Nephron (organoid): ENCODE measurements at regions not wholly inside any gene's neighbourhood (a gene's known extent, or its start where the extent isn't known, plus 50 kb on each side); places are given as distances from the start of the nearest gene placed in this dataset.

ENCODE experiments used
- H3K27ac Mint-ChIP-seq, 3 experiments: 2 replicates each; pipeline ENCODE4 v1.8.0; 2020; ENCODE audit warnings: mixed read lengths in 3 of 3, mild to moderate bottlenecking in 2 of 3, moderate library complexity in 1 of 3
- H3K27me3 Mint-ChIP-seq: 2 replicates; pipeline ENCODE4 v1.8.0; 2021; ENCODE audit warnings: low read depth, mild to moderate bottlenecking, moderate library complexity, mixed read lengths
- H3K36me3 Mint-ChIP-seq: 2 replicates; pipeline ENCODE4 v1.8.0; 2020; ENCODE audit warnings: low read depth, mixed read lengths
- H3K4me1 Mint-ChIP-seq: 2 replicates; pipeline ENCODE4 v1.8.0; 2020; ENCODE audit warnings: mixed read lengths
- H3K4me3 Mint-ChIP-seq, 3 experiments: 2 replicates each; pipeline ENCODE4 v1.8.0; 2020; ENCODE audit warnings: mild to moderate bottlenecking in 3 of 3, mixed read lengths in 3 of 3, moderate library complexity in 2 of 3
- H3K9me3 Mint-ChIP-seq: 2 replicates; pipeline ENCODE4 v1.8.0; 2020; ENCODE audit warnings: mixed read lengths
- TF ChIP-seq, protein P1 (sequence below), 3 experiments: fragments of 200-600 bp; sonication (generic); IDR thresholded peaks; one replicate each; pipeline ENCODE4 v1.5.0; 2021; ENCODE audit warnings: antibody characterized with exemption in 3 of 3; ENCODE audit not compliant: unreplicated experiment in 3 of 3

- Mint-ChIP-seq H3K9me3 (no peaks in the 10 kb centered on the region), H3K4me3 (no peak overlapping the region), H3K36me3 (no peaks in the 10 kb centered on the region), H3K4me1 (peaks cover 46% of the 10 kb centered on the region), H3K27ac (peak overlapping the region in 2 of 3 experiments; percentile 78 to 81), H3K27me3 (no peaks in the 10 kb centered on the region)
- TF ChIP-seq, protein P1, sequence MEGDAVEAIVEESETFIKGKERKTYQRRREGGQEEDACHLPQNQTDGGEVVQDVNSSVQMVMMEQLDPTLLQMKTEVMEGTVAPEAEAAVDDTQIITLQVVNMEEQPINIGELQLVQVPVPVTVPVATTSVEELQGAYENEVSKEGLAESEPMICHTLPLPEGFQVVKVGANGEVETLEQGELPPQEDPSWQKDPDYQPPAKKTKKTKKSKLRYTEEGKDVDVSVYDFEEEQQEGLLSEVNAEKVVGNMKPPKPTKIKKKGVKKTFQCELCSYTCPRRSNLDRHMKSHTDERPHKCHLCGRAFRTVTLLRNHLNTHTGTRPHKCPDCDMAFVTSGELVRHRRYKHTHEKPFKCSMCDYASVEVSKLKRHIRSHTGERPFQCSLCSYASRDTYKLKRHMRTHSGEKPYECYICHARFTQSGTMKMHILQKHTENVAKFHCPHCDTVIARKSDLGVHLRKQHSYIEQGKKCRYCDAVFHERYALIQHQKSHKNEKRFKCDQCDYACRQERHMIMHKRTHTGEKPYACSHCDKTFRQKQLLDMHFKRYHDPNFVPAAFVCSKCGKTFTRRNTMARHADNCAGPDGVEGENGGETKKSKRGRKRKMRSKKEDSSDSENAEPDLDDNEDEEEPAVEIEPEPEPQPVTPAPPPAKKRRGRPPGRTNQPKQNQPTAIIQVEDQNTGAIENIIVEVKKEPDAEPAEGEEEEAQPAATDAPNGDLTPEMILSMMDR (IDR thresholded peaks at IDR 0.05; ENCODE audit: unreplicated experiment in 3 of 3): peak in 2 of 3 experiments; percentile 21 to 30
These were observed 603.7 kb downstream of the BNC2 start for GRCh38 chr9:16266648-16267276.

DNA sequence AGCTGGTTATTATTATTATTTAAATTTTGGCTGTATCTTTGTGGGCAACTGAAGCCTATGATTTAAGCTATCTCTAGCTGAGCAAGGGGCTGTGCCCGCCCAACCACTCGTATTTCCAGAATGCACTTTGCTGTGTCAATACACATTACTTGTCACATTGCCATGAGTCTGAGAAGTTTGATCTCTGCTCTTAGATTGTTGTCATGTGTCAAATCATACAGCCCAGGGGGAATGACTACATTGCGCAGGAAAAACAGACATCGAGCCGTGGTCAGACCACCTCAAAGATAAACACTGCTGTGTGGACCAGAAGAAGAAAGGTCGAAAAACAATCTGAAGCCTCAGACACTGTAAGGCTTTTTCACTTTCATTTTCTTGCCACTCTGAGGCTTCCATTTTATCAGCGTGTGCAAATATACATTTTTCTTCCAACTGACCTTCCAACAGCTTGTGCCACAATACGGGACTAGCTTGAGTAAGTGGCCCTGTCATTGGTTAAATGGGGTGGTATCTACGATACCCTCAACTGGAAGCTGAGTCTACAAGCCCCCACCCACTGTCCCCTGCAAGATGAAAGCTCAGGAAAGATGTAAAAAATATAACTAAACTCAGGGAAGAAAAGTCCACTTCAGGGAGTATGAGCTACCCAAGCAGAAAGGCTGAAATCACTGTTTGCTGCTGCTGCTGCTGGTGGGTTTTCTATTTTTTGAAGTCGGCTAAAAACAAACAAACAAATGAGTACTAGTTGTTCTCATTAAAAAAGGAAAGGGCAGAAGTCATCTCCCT is 603.0 kb downstream of the BNC2 start:
- H3K27me3 Mint-ChIP-seq: no peaks in the 10 kb centered on the region
- H3K4me1 Mint-ChIP-seq: peaks cover 40% of the 10 kb centered on the region
- H3K36me3 Mint-ChIP-seq: no peaks in the 10 kb centered on the region
- TF ChIP-seq, protein P1 (IDR thresholded peaks at IDR 0.05; ENCODE audit: unreplicated experiment in 3 of 3): no peak
- H3K9me3 Mint-ChIP-seq: no peaks in the 10 kb centered on the region
- peak overlapping the region in 1 of 3 experiments; percentile 37 for H3K4me3 Mint-ChIP-seq
- peak overlapping the region; percentile 78 to 81 (median 80) for H3K27ac Mint-ChIP-seq

DNA sequence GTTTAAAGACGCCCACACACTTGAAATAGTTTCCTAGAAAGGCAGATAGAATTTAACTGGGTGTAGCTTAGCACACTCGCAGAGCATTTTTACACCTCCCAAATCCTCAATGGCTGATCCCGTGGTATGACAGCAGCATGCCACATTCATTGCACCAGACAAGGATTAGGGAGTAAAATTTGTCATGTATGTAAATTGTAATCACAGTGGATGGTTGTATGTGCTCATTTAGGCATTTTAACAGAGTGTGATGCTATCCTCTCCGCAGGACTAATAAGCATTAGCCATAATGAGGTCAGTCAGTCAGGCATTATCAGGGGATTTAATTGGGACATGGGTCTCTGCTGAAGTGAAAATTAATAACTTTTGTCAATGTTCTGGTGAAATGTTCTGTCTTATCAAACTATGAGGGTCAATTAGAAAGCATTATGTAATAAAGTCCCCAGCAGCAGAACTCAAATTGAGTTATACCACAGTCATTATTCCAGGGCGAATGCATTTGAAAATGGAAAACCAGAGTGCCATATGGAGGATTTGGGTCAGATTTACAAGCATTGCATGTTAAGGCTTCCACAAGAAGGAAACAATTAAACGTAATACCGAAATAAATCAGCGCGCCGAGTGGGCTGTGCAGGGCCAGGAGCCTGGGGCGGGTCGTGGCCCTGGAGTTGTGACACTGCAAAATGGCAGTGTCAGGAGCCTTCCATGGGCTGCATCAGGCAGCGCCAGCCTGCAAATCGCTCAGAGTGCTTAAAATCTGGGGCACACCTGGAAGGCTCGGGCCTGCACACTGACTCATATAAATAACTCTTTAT is 602.2 kb downstream of the BNC2 start:
- Mint-ChIP-seq H3K27ac (peak overlapping the region; percentile 78 to 81 (median 80)), H3K4me3 (peak overlapping the region in 1 of 3 experiments; percentile 37), H3K9me3 (no peaks in the 10 kb centered on the region), H3K36me3 (no peaks in the 10 kb centered on the region), H3K27me3 (no peaks in the 10 kb centered on the region), H3K4me1 (peaks cover 40% of the 10 kb centered on the region)
- TF ChIP-seq, protein P1 (IDR thresholded peaks at IDR 0.05; ENCODE audit: unreplicated experiment in 3 of 3): no peak

GRCh38 chr9:16271967-16272366 is 598.5 kb downstream of the BNC2 start:
- peaks cover 4% of the 10 kb centered on the region for H3K27me3 Mint-ChIP-seq
- H3K4me3 Mint-ChIP-seq: no peak overlapping the region
- TF ChIP-seq, protein P1 (IDR thresholded peaks at IDR 0.05; ENCODE audit: unreplicated experiment in 3 of 3): no peak
- no peaks in the 10 kb centered on the region for H3K36me3 Mint-ChIP-seq
- H3K4me1 Mint-ChIP-seq: peaks cover 48% of the 10 kb centered on the region
- H3K27ac Mint-ChIP-seq: no peak overlapping the region
- no peaks in the 10 kb centered on the region for H3K9me3 Mint-ChIP-seq

DNA sequence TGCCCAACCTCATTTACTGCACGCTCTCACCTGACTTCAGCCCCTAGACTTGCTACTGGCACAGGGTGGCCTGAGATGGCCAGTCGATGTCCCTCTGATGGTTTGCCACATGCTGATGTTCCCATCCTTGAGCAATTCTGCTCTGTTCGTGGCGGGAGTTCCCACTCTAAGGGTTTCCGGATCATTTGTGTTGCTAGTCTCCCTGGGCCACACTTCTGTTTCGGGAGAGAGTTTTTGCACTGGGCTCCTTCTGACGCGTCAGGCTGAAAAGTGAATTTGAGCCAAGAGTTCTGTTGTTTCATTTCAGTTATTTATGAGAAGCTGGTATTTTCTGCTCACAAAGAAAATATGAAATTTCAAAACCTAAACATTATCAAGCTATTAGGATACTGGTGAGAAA is 597.7 kb downstream of the BNC2 start:
- Mint-ChIP-seq H3K4me1 (peaks cover 48% of the 10 kb centered on the region), H3K4me3 (no peak overlapping the region)

More for the DNA sequence above, 597.7 kb downstream of the BNC2 start:
- H3K9me3 Mint-ChIP-seq: no peaks in the 10 kb centered on the region
- H3K27ac Mint-ChIP-seq: peak overlapping the region in 2 of 3 experiments; percentile 52 to 67
- TF ChIP-seq, protein P1 (IDR thresholded peaks at IDR 0.05; ENCODE audit: unreplicated experiment in 3 of 3): no peak
- no peaks in the 10 kb centered on the region for H3K36me3 Mint-ChIP-seq
- peaks cover 4% of the 10 kb centered on the region for H3K27me3 Mint-ChIP-seq
